ENCODE measurements at regions not wholly inside any gene's neighbourhood (a gene's known extent, or its start where the extent isn't known, plus 50 kb on each side); places are given as distances from the start of the nearest gene placed in this dataset.

DNA sequence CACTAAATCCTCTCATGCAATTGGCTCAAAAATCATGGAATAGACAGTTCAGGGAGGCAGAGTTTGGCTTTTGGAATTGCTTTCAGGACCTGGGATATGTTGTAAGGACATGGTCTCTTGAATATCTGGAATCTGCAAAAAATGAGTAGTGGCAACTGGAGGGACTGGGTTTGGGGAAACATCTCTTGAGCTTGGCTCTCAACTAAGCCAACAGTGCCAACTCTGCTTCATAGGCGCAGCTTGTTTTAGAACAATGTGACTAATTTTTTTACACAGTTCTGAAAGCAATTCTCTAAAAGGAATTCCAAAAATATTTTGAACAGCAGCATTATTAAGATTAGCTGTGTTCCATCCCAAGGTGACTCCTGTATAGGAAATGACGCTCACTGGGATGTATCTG lies 121.5 kb upstream of the DPP6 start:
- peaks cover 0 to 9% of the 10 kb centered on the region in 2 experiments; a peak in 1 of 5 replicates for H3K27me3 ChIP-seq (ENCODE audit: control insufficient read depth in 1 of 2, insufficient read depth in 2 of 2, low read length in 2 of 2)
- H4K20me1 ChIP-seq (ENCODE audit: insufficient read depth, low read length) = no peaks in the 10 kb centered on the region
- ATAC-seq (no peak), FAIRE-seq (no peak), DNase-seq (ENCODE audit: low spot score) (no peak)
- H3K36me3 ChIP-seq (replicated peaks in 1 of 2; ENCODE audit: control insufficient read depth in 1 of 2, insufficient read depth in 2 of 2, low read length in 2 of 2) = no peaks in the 10 kb centered on the region
- no peaks in the 10 kb centered on the region for H3K79me2 ChIP-seq (ENCODE audit: insufficient read depth, low read length)
- ChIA-PET POLR2A (no interaction called here), CTCF (ENCODE audit: low intra/inter-chr PET ratio, low total read pairs) (no interaction called here)
- in situ Hi-C loops (cut with HindIII; ENCODE audit: extremely low pct_ligation_motif_present, low pct_unique_long_range_greater_than_20kb) (no loop called here), intact Hi-C loops (cut with micrococcal nuclease; ENCODE audit: unreplicated experiment) (no loop called here)
- H3K4me3 ChIP-seq (replicated peaks in 1 of 3; ENCODE audit: insufficient read depth in 1 of 3, low read depth in 2 of 3, low read length in 3 of 3) = no peak overlapping the region
- H3K27ac ChIP-seq (ENCODE audit: extremely low read length, insufficient read depth, low read length) = no peak overlapping the region
- 0% methylated on average over 2 of the region's 2 CpGs for WGBS (ENCODE audit: low lambda C conversion rate)
- H3K9me3 ChIP-seq (ENCODE audit: low read length) = no peaks in the 10 kb centered on the region
- no peak overlapping the region for H3K9ac ChIP-seq (ENCODE audit: insufficient read depth, low read depth, low read length)
- H2AFZ ChIP-seq (ENCODE audit: low read length) = no peak overlapping the region
- H3K4me2 ChIP-seq (ENCODE audit: low read depth, low read length) = no peak overlapping the region
- TF ChIP-seq HCFC1 (IDR thresholded peaks at IDR 0.05; ENCODE audit: low read depth, low read length) = no peak
- TF ChIP-seq, protein P1, sequence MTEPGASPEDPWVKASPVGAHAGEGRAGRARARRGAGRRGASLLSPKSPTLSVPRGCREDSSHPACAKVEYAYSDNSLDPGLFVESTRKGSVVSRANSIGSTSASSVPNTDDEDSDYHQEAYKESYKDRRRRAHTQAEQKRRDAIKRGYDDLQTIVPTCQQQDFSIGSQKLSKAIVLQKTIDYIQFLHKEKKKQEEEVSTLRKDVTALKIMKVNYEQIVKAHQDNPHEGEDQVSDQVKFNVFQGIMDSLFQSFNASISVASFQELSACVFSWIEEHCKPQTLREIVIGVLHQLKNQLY (CRISPR knock-in tag; IDR thresholded peaks at IDR 0.05) = no peak
- no peak for TF ChIP-seq TBX3 (IDR thresholded peaks at IDR 0.05; ENCODE audit: borderline replicate concordance)
- TF ChIP-seq, protein P2, sequence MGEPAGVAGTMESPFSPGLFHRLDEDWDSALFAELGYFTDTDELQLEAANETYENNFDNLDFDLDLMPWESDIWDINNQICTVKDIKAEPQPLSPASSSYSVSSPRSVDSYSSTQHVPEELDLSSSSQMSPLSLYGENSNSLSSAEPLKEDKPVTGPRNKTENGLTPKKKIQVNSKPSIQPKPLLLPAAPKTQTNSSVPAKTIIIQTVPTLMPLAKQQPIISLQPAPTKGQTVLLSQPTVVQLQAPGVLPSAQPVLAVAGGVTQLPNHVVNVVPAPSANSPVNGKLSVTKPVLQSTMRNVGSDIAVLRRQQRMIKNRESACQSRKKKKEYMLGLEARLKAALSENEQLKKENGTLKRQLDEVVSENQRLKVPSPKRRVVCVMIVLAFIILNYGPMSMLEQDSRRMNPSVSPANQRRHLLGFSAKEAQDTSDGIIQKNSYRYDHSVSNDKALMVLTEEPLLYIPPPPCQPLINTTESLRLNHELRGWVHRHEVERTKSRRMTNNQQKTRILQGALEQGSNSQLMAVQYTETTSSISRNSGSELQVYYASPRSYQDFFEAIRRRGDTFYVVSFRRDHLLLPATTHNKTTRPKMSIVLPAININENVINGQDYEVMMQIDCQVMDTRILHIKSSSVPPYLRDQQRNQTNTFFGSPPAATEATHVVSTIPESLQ (CRISPR knock-in tag; conservative IDR thresholded peaks at IDR 0.05) = no peak
- TF ChIP-seq REL (CRISPR knock-in tag; conservative IDR thresholded peaks at IDR 0.05) = no peak
- no peak for TF ChIP-seq ZFX (CRISPR knock-in tag; IDR thresholded peaks at IDR 0.05; ENCODE audit: low read depth)
- TF ChIP-seq ZNF17 (CRISPR knock-in tag; IDR thresholded peaks at IDR 0.05) = no peak
- TF ChIP-seq, protein P3, sequence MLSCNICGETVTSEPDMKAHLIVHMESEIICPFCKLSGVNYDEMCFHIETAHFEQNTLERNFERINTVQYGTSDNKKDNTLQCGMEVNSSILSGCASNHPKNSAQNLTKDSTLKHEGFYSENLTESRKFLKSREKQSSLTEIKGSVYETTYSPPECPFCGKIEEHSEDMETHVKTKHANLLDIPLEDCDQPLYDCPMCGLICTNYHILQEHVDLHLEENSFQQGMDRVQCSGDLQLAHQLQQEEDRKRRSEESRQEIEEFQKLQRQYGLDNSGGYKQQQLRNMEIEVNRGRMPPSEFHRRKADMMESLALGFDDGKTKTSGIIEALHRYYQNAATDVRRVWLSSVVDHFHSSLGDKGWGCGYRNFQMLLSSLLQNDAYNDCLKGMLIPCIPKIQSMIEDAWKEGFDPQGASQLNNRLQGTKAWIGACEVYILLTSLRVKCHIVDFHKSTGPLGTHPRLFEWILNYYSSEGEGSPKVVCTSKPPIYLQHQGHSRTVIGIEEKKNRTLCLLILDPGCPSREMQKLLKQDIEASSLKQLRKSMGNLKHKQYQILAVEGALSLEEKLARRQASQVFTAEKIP (CRISPR knock-in tag; IDR thresholded peaks at IDR 0.05; ENCODE audit: borderline replicate concordance) = no peak
- TF ChIP-seq ZNF790 (CRISPR knock-in tag; IDR thresholded peaks at IDR 0.05; ENCODE audit: borderline replicate concordance) = no peak
- TF ChIP-seq ZNF451 (CRISPR knock-in tag; IDR thresholded peaks at IDR 0.05) = no peak
- TF ChIP-seq ZNF430 (CRISPR knock-in tag; IDR thresholded peaks at IDR 0.05) = no peak
- TF ChIP-seq DPF2 (CRISPR knock-in tag; IDR thresholded peaks at IDR 0.05; ENCODE audit: borderline replicate concordance, low read depth) = no peak
- no peak for TF ChIP-seq CC2D1A (CRISPR knock-in tag; IDR thresholded peaks at IDR 0.05)
- no peak for TF ChIP-seq BORCS8-MEF2B (CRISPR knock-in tag; IDR thresholded peaks at IDR 0.05)
- BruUV-seq (replicated peaks) = no TSS peak
- no peaks in the 10 kb centered on the region for H3K4me1 ChIP-seq (ENCODE audit: insufficient read depth, low read length)
